OCI-LY1 (cell line): ENCODE measurements at regions not wholly inside any gene's neighbourhood (a gene's known extent, or its start where the extent isn't known, plus 50 kb on each side); places are given as distances from the start of the nearest gene placed in this dataset.
"Not testable (repeated sequence)": the region's sequence is repeated elsewhere in the genome, so short reads cannot be mapped to it uniquely, and the experiment has no call there.

Experiments
- CTCF ChIP-seq: fragments of 200-600 bp; sonication (generic), shearing (Covaris generic); IDR thresholded peaks from 2 replicates; pipeline ENCODE4 v1.5.1; 2017; ENCODE audit warnings: mild to moderate bottlenecking, antibody characterized with exemption, low read length, moderate library complexity, mixed read lengths
- EZH2 ChIP-seq: fragments of 200-600 bp; sonication (generic), shearing (Covaris generic); IDR thresholded peaks from 2 replicates; pipeline ENCODE4 v1.8.0; 2017; ENCODE audit warnings: borderline replicate concordance, mixed run types, mild to moderate bottlenecking, antibody characterized with exemption, low read length, moderate library complexity, mixed read lengths

- TF ChIP-seq CTCF, EZH2: not testable (repeated sequence)
These were observed 77.8 kb upstream of the PLEKHM1 start for GRCh38 chr17:45568275-45568674.
